GM12873 (cell line): ENCODE measurements at regions not wholly inside any gene's neighbourhood (a gene's known extent, or its start where the extent isn't known, plus 50 kb on each side); places are given as distances from the start of the nearest gene placed in this dataset.

Experiments
- TF ChIP-seq, protein P1 (sequence below): IDR thresholded peaks from 2 replicates; pipeline ENCODE4 v1.5.1; 2012; ENCODE audit warnings: low read depth, mild to moderate bottlenecking, moderate library complexity, low read length, control low read depth; ENCODE audit not compliant: insufficient read depth; ENCODE audit errors: missing control alignments

DNA sequence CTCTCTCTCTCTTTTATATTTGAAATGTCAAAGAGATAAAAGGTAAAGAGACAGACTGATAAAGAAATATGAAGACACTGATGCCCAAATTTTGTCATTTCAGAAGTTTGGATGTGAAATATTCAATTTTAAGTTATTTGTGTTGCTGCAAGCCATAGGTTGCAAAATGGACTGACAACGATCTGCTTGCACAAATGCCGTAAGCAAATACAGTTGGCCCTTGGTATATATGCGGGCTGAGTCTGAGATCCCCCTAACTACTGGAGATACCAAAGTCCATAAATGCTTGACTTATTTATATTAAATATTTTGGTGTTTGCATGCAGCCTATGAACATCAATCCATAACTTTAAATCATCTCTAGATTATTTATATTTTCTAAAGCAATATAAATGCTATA is 1459.1 kb upstream of the ALCAM start:
- TF ChIP-seq, protein P1, sequence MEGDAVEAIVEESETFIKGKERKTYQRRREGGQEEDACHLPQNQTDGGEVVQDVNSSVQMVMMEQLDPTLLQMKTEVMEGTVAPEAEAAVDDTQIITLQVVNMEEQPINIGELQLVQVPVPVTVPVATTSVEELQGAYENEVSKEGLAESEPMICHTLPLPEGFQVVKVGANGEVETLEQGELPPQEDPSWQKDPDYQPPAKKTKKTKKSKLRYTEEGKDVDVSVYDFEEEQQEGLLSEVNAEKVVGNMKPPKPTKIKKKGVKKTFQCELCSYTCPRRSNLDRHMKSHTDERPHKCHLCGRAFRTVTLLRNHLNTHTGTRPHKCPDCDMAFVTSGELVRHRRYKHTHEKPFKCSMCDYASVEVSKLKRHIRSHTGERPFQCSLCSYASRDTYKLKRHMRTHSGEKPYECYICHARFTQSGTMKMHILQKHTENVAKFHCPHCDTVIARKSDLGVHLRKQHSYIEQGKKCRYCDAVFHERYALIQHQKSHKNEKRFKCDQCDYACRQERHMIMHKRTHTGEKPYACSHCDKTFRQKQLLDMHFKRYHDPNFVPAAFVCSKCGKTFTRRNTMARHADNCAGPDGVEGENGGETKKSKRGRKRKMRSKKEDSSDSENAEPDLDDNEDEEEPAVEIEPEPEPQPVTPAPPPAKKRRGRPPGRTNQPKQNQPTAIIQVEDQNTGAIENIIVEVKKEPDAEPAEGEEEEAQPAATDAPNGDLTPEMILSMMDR = no peak

DNA sequence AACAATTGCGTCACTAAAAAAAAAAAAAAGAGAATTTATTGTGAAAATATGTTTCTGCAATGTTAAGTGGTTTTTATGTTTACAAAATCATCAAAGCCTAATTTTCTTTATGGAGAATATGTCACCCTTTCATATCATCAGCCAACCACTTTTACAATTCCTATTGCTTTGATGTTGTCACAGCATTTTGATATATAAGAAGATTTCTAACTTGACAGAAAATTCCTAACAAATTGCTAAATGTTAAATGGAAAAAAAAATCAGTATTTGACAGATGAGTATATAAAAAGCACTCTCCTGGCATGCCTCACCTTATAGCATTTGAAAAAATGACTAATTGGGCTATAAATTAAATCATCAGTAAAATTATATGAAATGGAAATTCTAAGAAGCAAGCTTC is 1457.3 kb upstream of the ALCAM start:
- TF ChIP-seq, protein P1 = no peak

DNA sequence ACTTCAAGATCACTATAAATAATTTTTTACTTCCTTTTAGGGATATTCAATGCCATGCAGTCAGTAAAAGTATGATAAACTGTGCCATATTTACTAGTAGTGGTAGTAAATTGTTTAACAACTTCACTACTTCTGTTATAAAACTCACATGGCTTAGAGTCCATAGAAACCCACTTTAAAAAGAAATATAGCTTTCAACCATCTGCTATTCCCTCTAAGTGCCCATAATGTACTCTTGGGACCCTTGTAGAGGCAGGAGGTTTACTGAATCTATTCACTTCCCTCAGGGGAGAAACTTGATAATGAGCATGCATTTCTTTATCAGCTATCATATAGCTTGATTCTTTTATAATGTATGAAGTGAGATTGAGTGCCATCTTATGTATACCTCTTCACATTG is 1448.4 kb upstream of the ALCAM start:
- TF ChIP-seq, protein P1 = no peak

DNA sequence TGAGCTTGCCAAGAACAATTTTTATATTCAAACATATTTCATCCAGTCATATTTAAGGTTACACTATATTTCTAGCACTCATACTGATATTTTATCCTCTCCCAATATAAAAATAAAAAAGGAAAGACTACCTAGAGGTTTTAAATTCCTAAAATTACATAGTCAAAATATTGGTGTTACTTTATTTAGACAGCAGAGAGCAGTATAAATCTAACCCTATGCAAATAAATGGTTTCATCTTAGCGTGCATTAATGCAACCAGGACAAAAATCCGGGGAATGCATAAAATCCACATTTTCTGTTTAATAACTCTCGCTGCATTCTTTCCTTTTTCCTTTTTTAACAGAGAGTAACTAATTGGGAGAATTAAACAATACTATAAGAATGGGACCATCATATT is 1447.4 kb upstream of the ALCAM start:
- TF ChIP-seq, protein P1 = no peak

DNA sequence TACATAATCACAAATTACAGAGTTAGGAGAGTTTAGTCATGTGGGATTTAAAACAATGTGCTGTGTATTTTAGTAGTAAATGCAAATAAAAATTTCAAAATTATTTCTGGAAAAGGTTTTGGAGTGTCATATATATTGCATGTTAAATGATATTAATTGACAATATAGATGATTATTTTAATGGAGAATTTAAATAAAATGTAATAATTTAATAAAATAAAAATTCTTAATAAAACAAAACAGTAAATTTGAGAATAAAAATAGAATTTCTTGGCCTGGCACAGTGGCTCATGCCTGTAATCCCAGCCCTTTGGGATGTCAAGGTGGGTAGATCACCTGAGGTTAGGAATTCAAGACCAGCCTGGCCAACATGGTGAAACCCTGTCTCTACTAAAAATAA is 1442.8 kb upstream of the ALCAM start:
- TF ChIP-seq, protein P1 = no peak

DNA sequence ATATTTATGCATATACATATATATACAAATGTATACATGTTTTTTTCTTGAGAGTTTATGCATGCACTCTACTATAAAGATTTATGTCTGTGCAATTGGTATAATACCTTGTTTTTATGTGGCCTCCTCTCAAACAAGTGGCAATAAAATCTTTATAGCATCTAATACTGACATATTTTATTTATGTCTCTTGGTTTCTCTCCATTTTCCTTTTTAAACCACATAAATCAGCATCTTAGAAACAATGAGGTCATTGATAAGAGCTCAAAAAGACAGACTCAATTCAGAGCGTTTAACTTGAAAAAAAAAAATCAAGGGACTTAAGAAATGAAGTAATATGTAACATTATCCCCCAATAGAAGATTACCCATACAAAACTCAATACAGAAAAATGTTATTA is 1442.2 kb upstream of the ALCAM start:
- TF ChIP-seq, protein P1 = no peak

DNA sequence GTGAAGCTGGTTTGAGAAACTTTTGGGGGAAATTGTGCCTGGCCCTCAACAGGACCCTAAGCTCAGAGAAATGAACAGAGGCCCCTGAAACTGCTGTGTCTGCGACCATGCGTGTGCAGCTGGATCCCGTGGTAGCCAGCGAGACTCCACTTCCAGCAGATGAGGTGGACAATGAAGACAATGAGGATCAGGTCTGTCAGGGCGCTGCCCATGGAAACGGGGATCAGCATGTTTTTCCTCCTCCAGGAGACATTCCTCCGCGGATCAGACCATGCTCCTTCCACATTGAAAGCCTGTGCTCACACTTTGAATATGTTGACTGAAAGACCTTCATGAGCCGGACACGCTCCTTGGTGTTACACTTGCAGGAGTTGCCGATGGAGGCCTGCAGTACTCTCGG is 1439.8 kb upstream of the ALCAM start:
- TF ChIP-seq, protein P1 = no peak

DNA sequence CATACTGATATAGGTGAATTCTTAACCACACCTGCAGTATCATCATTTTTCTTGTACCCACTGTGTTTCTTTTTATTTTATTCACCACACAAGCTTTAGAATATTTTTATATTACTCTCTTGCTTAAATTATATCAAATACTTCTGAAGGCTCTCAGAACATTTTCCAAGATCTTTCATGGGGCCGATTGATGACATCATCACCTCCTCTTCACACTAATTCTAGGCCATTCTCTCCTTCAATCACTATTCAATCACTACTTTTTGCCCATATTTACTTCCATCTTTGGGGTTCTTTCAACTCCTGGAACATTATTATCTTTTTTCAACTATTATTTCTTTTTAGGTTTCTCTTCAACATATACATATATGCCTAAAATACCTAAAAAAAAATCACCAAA is 1438.8 kb upstream of the ALCAM start:
- TF ChIP-seq, protein P1 = no peak
